ENCODE measurements at regions not wholly inside any gene's neighbourhood (a gene's known extent, or its start where the extent isn't known, plus 50 kb on each side); places are given as distances from the start of the nearest gene placed in this dataset.

DNA sequence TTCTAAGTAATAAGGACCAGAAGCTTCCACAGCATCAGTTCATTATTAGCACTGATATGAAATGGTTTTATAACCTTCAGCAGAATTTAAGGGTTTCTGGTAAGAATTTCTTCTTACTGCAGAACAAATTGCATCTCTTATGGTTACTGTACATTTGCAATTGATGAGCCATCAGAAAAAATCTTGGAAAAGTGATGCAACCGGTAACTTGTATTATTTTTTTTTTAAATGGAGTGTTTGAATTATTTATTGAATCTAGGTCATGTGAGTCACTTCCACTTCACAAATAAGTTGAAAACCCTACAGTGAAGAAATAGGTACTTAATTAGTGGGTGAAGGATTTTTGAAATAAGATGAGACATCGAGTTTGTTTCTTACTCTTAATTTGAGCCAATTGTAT, 786.0 kb downstream of the TUSC7 start:
- TF ChIP-seq, protein P1, sequence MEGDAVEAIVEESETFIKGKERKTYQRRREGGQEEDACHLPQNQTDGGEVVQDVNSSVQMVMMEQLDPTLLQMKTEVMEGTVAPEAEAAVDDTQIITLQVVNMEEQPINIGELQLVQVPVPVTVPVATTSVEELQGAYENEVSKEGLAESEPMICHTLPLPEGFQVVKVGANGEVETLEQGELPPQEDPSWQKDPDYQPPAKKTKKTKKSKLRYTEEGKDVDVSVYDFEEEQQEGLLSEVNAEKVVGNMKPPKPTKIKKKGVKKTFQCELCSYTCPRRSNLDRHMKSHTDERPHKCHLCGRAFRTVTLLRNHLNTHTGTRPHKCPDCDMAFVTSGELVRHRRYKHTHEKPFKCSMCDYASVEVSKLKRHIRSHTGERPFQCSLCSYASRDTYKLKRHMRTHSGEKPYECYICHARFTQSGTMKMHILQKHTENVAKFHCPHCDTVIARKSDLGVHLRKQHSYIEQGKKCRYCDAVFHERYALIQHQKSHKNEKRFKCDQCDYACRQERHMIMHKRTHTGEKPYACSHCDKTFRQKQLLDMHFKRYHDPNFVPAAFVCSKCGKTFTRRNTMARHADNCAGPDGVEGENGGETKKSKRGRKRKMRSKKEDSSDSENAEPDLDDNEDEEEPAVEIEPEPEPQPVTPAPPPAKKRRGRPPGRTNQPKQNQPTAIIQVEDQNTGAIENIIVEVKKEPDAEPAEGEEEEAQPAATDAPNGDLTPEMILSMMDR (IDR thresholded peaks at IDR 0.05), result no peak

DNA sequence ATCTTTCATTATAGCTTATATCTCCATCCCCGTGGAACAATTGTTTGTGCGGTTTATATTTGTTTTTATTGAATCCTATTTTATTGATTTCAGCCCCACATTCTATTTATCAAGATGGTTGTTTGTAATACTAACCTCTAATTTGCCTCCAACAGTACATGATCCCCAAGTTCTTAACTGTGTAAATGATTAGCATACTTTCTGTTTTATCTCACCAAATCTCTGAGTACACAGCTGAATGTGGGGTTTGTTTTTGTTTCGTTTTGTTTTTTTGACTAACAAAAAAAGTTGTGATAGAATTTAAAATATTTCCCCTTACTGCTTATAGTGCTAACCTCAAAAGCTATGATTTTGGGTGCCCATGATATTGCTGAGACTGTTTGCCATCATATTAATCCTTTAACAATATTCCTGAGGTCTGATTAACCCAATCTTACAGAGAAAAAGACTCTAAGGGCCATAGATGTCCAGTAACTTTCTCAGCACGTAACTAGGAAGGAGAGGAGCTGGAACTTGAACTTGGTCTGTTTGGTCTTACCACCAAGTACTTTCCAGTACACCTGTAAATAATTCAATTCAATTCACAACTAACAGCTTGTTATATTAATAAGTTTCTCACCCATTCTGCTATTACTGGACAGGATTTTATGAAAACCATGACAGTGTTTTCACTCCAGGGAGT, 789.8 kb downstream of the TUSC7 start:
- TF ChIP-seq, protein P1 (IDR thresholded peaks at IDR 0.05), result no peak

DNA sequence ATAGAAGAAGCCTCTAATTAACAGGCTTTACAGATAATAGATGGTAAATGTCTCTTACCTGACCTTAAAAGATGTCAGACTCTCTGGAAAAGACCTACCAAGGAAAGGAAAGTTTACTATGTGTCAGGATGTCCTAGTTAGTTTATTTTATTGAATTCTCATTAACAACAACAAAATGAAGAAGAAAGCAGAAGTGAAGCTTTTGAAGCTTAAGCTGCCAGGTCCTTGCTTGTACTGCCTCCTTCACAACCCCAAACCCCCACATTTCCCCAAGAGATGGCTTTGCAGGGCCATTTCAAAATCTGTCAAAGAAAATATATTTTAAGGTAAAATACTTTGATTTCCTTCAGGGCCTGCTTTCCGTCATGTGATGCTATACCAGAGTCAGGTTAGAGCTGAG, 798.4 kb downstream of the TUSC7 start:
- TF ChIP-seq, protein P1 (IDR thresholded peaks at IDR 0.05), result no peak

DNA sequence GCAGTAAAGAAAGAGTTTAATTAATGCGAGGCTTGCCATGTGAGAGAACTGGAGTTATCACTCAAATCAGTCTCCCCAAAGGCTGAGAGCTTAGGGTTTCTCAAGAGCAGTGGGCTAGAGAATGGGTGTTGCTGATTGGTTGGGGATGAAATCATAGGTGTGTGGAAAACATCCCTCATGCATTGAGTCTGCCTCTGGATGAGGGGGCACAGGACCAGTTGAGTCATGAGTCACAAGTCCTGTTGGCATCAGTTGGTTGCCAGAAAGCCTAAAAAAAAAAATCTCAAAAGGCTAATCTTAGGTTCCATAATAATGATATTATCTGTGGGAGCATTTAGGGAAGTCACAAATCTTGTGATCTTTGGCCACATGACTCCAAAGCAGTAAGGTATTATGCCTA, 800.3 kb downstream of the TUSC7 start:
- TF ChIP-seq, protein P1 (IDR thresholded peaks at IDR 0.05), result no peak

DNA sequence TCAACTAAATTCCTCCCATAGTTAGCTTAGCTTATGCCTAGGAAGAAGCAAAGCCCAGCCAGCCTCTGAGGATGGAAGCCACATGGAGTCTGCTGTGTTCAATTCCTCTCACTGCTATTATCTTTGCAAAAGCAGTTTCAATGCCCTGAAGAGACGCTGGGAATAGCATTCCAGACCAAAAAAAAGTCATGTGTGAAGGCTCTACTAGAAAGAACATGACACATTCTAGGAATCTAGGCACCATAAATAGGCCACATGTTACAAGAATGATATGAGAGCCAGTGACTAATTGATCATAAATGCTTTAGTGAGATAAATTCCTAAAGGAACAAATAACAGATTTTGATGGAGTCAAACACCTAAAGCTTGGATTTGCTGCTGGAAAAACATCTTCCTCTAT, 800.8 kb downstream of the TUSC7 start:
- TF ChIP-seq, protein P1 (IDR thresholded peaks at IDR 0.05), result no peak

DNA sequence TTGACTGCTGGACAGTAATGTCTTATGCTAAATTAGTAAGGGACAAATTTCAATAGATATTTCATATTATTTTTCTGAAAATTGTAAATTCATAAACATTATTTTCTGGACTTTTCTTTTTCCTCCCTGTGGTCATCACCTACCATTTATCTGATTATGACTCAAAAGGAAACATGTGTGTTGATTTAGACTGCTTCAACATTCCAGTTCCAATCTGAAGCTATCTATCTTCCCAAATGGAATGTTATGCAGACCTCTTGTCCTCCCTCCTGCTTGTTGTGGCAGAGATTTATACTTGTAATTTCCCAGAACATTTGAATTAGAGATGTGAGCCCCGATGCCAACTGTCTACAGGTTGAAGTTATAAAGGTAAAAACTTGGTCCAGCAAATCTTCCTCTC, 803.4 kb downstream of the TUSC7 start:
- TF ChIP-seq, protein P1 (IDR thresholded peaks at IDR 0.05), result no peak

DNA sequence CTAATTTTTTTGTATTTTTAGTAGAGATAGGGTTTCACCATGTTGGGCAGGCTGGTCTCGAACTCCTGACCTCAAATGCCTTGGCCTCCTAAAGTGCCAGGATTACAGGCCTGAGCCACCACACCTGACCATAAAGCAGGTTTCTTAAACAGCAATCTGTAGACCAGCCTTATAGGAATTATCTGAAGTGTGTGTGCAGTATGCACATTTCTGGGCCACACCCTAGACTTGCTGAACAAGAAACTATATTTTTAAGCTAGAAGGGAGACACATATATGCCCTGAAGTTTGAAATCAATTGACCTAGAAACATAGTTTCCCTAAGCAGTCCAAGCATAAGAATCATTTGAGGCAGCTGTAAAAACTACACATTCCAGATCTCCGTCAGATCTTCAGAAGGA, 805.7 kb downstream of the TUSC7 start:
- TF ChIP-seq, protein P1 (IDR thresholded peaks at IDR 0.05), result no peak

DNA sequence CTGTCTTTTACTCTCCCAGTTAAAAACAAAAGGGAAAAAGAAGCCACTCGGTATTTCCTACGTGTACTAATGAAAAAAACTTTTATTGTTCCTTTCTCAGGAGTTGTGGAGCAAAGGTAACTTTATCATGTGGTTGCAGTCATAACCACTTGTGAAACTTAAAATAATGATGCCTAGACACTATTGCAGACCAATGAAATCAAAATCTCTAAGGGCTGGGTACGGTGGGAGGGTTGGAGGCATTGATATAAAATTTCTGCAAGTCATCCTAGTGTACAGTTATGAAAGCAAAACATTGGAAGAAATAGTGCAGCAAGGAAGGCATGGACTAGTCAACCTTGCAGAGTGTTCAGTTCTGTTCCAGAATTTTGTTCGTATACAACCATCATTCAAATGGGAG, 808.8 kb downstream of the TUSC7 start:
- TF ChIP-seq, protein P1 (IDR thresholded peaks at IDR 0.05), result no peak

Measured in LNCAP (cell line).